HG03103 (cell line): ENCODE measurements at regions not wholly inside any gene's neighbourhood (a gene's known extent, or its start where the extent isn't known, plus 50 kb on each side); places are given as distances from the start of the nearest gene placed in this dataset.

ENCODE experiments used
- ATAC-seq: cut with Tn5 transposase; IDR thresholded peaks from one replicate; pipeline ENCODE4 v1.9.1; 2021; ENCODE audit warnings: low read depth; ENCODE audit not compliant: unreplicated experiment

GRCh38 chr2:34105006-34105767 is 506.1 kb upstream of the FAM98A start:
- ATAC-seq: no peak

- ATAC-seq: no peak
These were observed 505.5 kb upstream of the FAM98A start for GRCh38 chr2:34104601-34105000.

DNA sequence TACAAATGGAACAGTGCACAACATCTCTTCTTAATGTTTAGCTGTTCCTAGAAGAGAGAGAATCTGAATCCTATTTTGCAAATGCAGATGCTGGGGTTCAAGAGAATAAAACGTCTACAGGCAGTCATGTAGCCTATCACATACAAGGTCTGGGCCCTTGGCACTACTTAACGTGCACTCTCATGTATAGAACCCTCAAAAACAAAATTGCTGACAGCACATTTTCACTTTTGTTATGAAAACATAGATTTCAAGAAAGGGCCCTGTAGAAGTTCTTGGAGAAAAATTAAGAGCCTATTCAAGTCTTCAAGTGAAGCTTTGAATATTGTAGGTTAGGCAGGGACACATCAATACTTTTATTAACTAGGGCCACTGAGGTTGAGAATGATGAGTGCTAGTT is 504.3 kb upstream of the FAM98A start:
- no peak for ATAC-seq

DNA sequence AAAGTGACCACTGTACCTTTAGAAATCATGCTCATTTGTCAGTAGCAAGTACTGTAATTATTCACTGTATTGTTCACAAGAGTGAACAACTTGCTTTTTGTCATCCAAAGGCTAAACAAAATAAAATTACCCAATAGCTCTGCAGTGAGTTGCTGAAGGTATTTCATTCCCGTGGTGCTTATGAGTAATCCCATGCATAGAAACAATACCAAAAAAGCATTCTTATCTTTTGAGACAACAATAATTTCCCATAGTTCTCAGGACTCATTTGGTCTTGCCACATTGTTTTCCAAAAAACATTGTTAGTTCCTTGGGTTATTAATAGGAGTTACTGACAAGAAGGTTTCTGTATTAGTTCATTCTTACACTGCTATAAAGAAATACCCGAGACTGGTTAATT is 503.2 kb upstream of the FAM98A start:
- no peak for ATAC-seq

DNA sequence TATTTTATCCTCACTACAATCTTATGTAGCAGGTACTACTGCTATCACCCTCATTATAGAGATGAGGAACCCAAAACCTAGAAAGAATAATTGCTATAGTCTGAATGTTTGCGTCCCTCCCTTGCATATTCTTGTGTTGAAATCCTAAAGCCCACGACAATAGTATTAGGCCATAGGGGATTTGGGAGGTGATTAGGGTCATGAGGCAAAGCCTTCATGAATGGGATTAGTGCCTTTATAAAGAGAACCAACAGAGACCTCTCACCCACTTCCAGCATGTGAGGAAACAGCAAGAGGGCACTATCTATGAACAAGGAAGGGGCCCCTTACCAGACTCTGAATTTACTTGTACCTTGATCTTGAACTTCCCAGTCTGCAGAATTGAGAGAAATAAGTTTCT is 500.3 kb upstream of the FAM98A start:
- ATAC-seq: no peak

DNA sequence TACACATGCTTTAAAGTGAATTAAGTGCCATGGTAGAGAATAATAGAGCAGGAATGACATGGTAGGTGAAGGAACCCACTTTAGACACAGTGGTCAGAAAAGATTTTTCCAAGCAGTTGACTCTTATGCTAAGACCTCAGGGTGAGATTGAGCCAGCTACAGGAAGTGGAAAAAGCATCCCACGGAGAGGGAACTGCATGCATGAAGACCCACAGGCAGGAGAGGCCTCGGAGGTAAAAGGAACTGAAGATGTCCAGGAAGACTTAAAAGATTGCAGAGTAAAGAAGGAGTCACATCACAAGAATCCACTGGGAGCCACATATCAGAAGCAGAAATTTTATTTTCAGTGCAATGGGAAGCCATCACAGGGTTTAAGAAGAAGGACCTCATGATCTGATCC is 499.2 kb upstream of the FAM98A start:
- no peak for ATAC-seq

GRCh38 chr2:34096562-34097171 is 497.6 kb upstream of the FAM98A start:
- ATAC-seq: peak; percentile 88

DNA sequence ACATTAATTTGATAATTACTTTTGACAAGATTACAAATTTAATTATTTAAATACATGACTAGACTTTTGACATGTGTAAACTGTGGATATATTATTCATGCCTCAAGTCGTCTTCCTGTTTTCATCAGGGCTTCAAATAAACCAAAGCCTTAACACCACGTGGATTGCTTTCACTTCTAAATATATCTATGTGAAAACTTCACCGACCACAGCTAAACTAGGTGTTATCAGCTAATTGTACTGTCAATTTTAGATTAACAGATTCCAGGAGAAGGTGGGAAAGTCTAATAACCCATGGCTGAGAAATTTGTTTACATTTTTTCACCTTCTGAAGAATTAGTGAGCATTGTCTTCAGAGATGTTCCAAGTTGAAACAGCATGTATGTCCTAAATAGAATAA is 494.7 kb upstream of the FAM98A start:
- no peak for ATAC-seq

- no peak for ATAC-seq
These were observed 471.1 kb upstream of the FAM98A start for GRCh38 chr2:34070196-34070595.

GRCh38 chr2:34069604-34070003 is 470.5 kb upstream of the FAM98A start:
- no peak for ATAC-seq

DNA sequence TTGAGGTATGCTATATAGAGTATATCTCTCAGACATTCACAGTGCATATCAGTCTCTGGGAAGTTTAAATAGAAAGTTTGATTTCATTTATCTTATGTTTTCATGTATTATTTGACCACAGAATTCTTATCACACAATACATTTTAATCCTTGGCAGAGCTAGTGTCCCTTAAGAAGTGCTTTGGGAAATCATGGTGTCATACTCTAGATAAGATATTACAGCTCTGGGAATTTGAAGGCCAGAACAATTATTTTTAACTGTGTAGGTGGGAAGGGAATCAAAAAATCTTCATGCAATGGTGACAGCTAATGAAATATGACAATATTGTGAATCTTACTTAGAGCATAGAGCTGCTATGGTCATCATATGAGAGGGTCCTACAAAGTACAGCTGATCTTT is 451.3 kb upstream of the FAM98A start:
- no peak for ATAC-seq

- ATAC-seq: no peak
These were observed 446.1 kb upstream of the FAM98A start for GRCh38 chr2:34045101-34045655.

DNA sequence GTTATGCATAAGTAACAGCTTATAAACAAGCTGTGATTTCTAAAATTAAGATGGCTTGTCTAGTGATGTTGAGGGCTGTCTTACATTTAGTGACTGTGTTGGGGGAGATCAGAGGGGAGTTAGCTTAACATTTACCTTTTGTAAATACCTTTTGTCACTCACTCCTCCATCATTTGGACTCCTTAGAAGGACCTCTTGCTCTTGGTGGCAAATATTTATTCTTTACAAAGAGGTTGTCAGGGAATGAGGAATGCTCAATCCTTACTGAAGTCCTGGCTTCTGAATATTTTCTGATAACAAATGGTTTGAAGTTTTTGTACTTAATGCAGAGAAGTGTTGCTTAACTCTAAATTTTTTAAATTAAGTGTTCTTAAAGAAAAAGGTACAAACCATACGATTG is 438.8 kb upstream of the FAM98A start:
- ATAC-seq: no peak

DNA sequence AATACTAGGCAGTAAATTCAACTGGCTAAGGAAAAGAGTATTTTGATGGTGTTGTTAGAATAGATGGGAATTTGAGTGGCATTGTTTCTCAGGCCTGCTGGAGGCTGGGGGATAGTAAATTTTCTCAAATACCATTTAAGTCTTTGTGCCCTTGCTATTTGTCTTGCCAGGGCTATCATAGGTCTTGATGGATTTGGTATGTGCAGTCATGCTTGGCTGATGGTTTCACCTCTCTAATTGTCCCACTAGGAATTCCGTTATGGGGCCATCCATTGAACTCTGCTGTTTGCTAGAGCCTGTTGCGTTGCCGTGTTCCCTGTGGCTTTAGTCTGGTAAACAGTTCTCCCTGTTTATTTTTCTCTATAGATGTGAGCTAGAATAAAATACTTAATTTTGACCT is 438.1 kb upstream of the FAM98A start:
- ATAC-seq: no peak

DNA sequence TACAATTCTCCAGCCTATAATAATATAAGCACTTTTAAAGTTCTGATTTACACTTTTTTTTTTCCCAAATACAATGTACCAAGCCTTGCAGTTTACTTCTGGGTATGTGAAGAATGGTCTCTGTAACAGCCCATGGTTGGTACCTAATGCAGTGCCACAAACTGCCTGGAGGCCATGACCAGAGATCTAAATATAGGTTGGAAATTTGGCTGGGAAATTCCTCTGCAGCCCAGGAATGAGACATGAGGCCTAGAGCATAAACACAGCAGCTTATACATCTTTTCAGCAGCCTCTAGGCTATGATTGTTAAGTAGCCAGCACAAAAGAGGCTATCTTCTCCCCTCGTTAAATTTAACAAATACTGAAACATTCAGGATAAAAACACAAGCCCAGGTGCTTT is 432.0 kb upstream of the FAM98A start:
- no peak for ATAC-seq

- ATAC-seq: no peak
These were observed 431.2 kb upstream of the FAM98A start for GRCh38 chr2:34030273-34030672.

GRCh38 chr2:34029073-34029472 is 430.0 kb upstream of the FAM98A start:
- ATAC-seq: no peak

DNA sequence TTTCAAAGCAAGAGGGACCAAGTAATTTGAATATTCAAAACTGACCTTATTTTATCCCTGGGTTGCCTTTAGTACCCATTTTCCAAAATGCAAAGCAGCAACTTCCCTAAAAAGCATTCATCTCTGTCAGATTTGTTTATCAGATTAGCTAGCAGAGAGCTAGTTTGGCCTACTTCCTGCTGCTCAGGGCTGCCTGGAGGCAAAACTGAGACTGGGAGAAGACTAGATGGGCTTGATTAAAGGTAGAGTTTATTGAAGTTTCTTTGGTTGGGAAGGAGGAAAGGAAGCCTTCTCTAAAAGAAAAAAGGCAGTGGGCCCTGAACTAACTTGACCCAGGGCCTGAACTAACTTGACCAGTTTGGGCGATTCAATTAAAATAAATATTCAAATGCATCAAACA is 426.1 kb upstream of the FAM98A start:
- ATAC-seq: no peak

DNA sequence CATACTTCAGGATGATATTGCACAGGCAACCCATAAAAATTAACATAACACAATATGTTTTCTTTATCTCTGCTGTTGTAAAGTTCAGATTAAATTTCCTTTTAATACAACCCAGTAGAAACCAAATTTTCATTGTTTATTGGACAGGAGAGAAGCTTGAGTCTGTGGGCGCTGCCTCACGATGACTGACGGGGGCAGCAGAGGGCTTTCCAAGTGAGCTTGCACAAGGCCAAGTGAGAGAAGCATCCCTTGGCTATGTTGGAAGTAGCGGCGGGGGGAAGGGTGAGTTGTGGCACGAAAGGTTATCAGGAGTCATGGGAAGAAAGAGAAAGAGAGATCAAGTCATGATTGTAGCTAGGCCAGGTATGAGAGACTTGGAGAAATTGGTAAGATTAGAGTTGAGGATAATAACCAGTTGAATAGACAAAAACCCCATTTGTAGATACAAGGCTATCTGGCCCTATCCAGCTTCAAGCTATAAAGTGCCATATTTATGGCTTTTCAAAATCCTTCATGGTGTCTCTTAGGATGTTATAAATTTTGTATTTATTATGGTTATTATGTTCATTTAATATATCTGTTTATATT is 413.7 kb upstream of the FAM98A start:
- peak; percentile 88 for ATAC-seq

- ATAC-seq: no peak
These were observed 412.6 kb upstream of the FAM98A start for GRCh38 chr2:34011684-34012083.

- no peak for ATAC-seq
These were observed 406.8 kb upstream of the FAM98A start for GRCh38 chr2:34005901-34006300.

GRCh38 chr2:34004936-34005335 is 405.8 kb upstream of the FAM98A start:
- no peak for ATAC-seq
